Central memory CD8-positive, alpha-beta T cell (primary cell): ENCODE measurements at regions not wholly inside any gene's neighbourhood (a gene's known extent, or its start where the extent isn't known, plus 50 kb on each side); places are given as distances from the start of the nearest gene placed in this dataset.
"Not testable (repeated sequence)": the region's sequence is repeated elsewhere in the genome, so short reads cannot be mapped to it uniquely, and the experiment has no call there.

Source experiments
- ATAC-seq: fragments of 150-1000 bp; cut with Tn5 transposase; replicated peaks from 2 replicates; pipeline ENCODE4 v1.10.0; 2022; ENCODE audit warnings: mild to moderate bottlenecking, moderate FRiP score, moderate number of reproducible peaks; ENCODE audit not compliant: poor library complexity, severe bottlenecking; ENCODE audit errors: extremely low read depth
- DNase-seq, 2 donors: peaks; one replicate each; pipeline ENCODE4 v3.0.0; 2021; ENCODE audit warnings: low spot score in 2 of 2
- H3K27ac Mint-ChIP-seq: one replicate; pipeline ENCODE4 v1.8.0; 2022; ENCODE audit warnings: low read depth, mild to moderate bottlenecking, moderate library complexity, mixed read lengths
- H3K27me3 Mint-ChIP-seq: one replicate; pipeline ENCODE4 v1.8.0; 2022; ENCODE audit warnings: mixed read lengths
- H3K36me3 Mint-ChIP-seq: one replicate; pipeline ENCODE4 v1.8.0; 2022; ENCODE audit warnings: mild to moderate bottlenecking, moderate library complexity, mixed read lengths; ENCODE audit not compliant: insufficient read depth
- H3K4me1 Mint-ChIP-seq: one replicate; pipeline ENCODE4 v1.8.0; 2022; ENCODE audit warnings: mixed read lengths
- H3K4me3 Mint-ChIP-seq: one replicate; pipeline ENCODE4 v1.8.0; 2022; ENCODE audit warnings: mild to moderate bottlenecking, moderate library complexity, mixed read lengths
- H3K9me3 Mint-ChIP-seq: one replicate; pipeline ENCODE4 v1.8.0; 2022; ENCODE audit warnings: mixed read lengths

GRCh38 chr10:93127642-93128215 is 54.0 kb downstream of the CYP26A1 start:
- peaks cover 29% of the 10 kb centered on the region for H3K27me3 Mint-ChIP-seq
- not testable (repeated sequence) for ATAC-seq, H3K27ac Mint-ChIP-seq, H3K36me3 Mint-ChIP-seq, H3K4me1 Mint-ChIP-seq, H3K4me3 Mint-ChIP-seq, DNase-seq
- peaks cover 20% of the 10 kb centered on the region for H3K9me3 Mint-ChIP-seq

- no peak overlapping the region for H3K27ac Mint-ChIP-seq
- no peak for DNase-seq
- no peaks in the 10 kb centered on the region for H3K36me3 Mint-ChIP-seq
- peaks cover 50% of the 10 kb centered on the region for H3K27me3 Mint-ChIP-seq
- no peaks in the 10 kb centered on the region for H3K4me1 Mint-ChIP-seq
- no peak for ATAC-seq
- no peak overlapping the region for H3K4me3 Mint-ChIP-seq
- H3K9me3 Mint-ChIP-seq, result peaks cover 6% of the 10 kb centered on the region
Observed at GRCh38 chr10:93131986-93132385, 58.3 kb downstream of the CYP26A1 start.

- DNase-seq, result no peak
Observed at GRCh38 chr10:93138113-93138870, 64.6 kb downstream of the CYP26A1 start.

GRCh38 chr10:93139059-93139655 is 65.5 kb downstream of the CYP26A1 start:
- no peaks in the 10 kb centered on the region for H3K4me1 Mint-ChIP-seq
- no peak overlapping the region for H3K4me3 Mint-ChIP-seq
- no peaks in the 10 kb centered on the region for H3K9me3 Mint-ChIP-seq
- peaks cover 40% of the 10 kb centered on the region for H3K27me3 Mint-ChIP-seq
- peaks cover 2% of the 10 kb centered on the region for H3K36me3 Mint-ChIP-seq
- H3K27ac Mint-ChIP-seq, result no peak overlapping the region
- DNase-seq, result no peak
- ATAC-seq, result no peak

More at GRCh38 chr10:93138113-93138870, 64.6 kb downstream of the CYP26A1 start:
- no peak for ATAC-seq
- Mint-ChIP-seq H3K27me3 (peaks cover 48% of the 10 kb centered on the region), H3K4me3 (no peak overlapping the region), H3K27ac (no peak overlapping the region), H3K36me3 (no peaks in the 10 kb centered on the region), H3K4me1 (no peaks in the 10 kb centered on the region), H3K9me3 (no peaks in the 10 kb centered on the region)

- Mint-ChIP-seq H3K9me3 (no peaks in the 10 kb centered on the region), H3K27me3 (peaks cover 38% of the 10 kb centered on the region), H3K4me3 (no peak overlapping the region), H3K36me3 (peaks cover 2% of the 10 kb centered on the region), H3K27ac (no peak overlapping the region), H3K4me1 (no peaks in the 10 kb centered on the region)
- ATAC-seq (no peak), DNase-seq (no peak)
Observed at GRCh38 chr10:93142534-93142933, 68.8 kb downstream of the CYP26A1 start.

GRCh38 chr10:93143281-93143680 is 69.6 kb downstream of the CYP26A1 start:
- peaks cover 34% of the 10 kb centered on the region for H3K27me3 Mint-ChIP-seq
- H3K27ac Mint-ChIP-seq, result no peak overlapping the region
- peaks cover 2% of the 10 kb centered on the region for H3K36me3 Mint-ChIP-seq
- no peaks in the 10 kb centered on the region for H3K4me1 Mint-ChIP-seq
- DNase-seq (no peak), ATAC-seq (no peak)
- no peaks in the 10 kb centered on the region for H3K9me3 Mint-ChIP-seq
- no peak overlapping the region for H3K4me3 Mint-ChIP-seq

GRCh38 chr10:93146336-93146735 is 72.6 kb downstream of the CYP26A1 start:
- H3K36me3 Mint-ChIP-seq, result peaks cover 2% of the 10 kb centered on the region
- H3K4me1 Mint-ChIP-seq, result no peaks in the 10 kb centered on the region
- peaks cover 39% of the 10 kb centered on the region for H3K27me3 Mint-ChIP-seq
- DNase-seq (no peak), ATAC-seq (no peak)
- no peak overlapping the region for H3K4me3 Mint-ChIP-seq
- no peaks in the 10 kb centered on the region for H3K9me3 Mint-ChIP-seq
- H3K27ac Mint-ChIP-seq, result no peak overlapping the region

- DNase-seq (no peak), ATAC-seq (no peak)
- H3K9me3 Mint-ChIP-seq, result no peaks in the 10 kb centered on the region
- H3K27ac Mint-ChIP-seq, result no peak overlapping the region
- H3K27me3 Mint-ChIP-seq, result peaks cover 45% of the 10 kb centered on the region
- no peaks in the 10 kb centered on the region for H3K4me1 Mint-ChIP-seq
- H3K36me3 Mint-ChIP-seq, result peaks cover 2% of the 10 kb centered on the region
- no peak overlapping the region for H3K4me3 Mint-ChIP-seq
Observed at GRCh38 chr10:93147281-93147680, 73.6 kb downstream of the CYP26A1 start.

GRCh38 chr10:93148476-93148875 is 74.8 kb downstream of the CYP26A1 start:
- no peak for ATAC-seq
- H3K27ac Mint-ChIP-seq, result no peak overlapping the region
- peaks cover 45% of the 10 kb centered on the region for H3K27me3 Mint-ChIP-seq
- H3K4me1 Mint-ChIP-seq, result no peaks in the 10 kb centered on the region
- H3K36me3 Mint-ChIP-seq, result peaks cover 2% of the 10 kb centered on the region
- H3K9me3 Mint-ChIP-seq, result no peaks in the 10 kb centered on the region
- no peak overlapping the region for H3K4me3 Mint-ChIP-seq
- no peak for DNase-seq

- no peak overlapping the region for H3K4me3 Mint-ChIP-seq
- H3K27me3 Mint-ChIP-seq, result peaks cover 45% of the 10 kb centered on the region
- DNase-seq (no peak), ATAC-seq (no peak)
- H3K27ac Mint-ChIP-seq, result no peak overlapping the region
- no peaks in the 10 kb centered on the region for H3K36me3 Mint-ChIP-seq
- H3K9me3 Mint-ChIP-seq, result no peaks in the 10 kb centered on the region
- H3K4me1 Mint-ChIP-seq, result no peaks in the 10 kb centered on the region
Observed at GRCh38 chr10:93149761-93150160, 76.1 kb downstream of the CYP26A1 start.

- Mint-ChIP-seq H3K27me3 (peaks cover 45% of the 10 kb centered on the region), H3K9me3 (no peaks in the 10 kb centered on the region)
- no peak for ATAC-seq
Observed at GRCh38 chr10:93150289-93150688, 76.6 kb downstream of the CYP26A1 start.

GRCh38 chr10:93150990-93151547 is 77.4 kb downstream of the CYP26A1 start:
- Mint-ChIP-seq H3K36me3 (no peaks in the 10 kb centered on the region), H3K4me3 (no peak overlapping the region), H3K27me3 (peaks cover 41% of the 10 kb centered on the region), H3K4me1 (no peaks in the 10 kb centered on the region), H3K27ac (no peak overlapping the region), H3K9me3 (peaks cover 7% of the 10 kb centered on the region)
- no peak for ATAC-seq
- DNase-seq, result no peak

More at GRCh38 chr10:93150289-93150688, 76.6 kb downstream of the CYP26A1 start:
- DNase-seq, result no peak
- Mint-ChIP-seq H3K36me3 (no peaks in the 10 kb centered on the region), H3K4me3 (no peak overlapping the region), H3K27ac (no peak overlapping the region), H3K4me1 (no peaks in the 10 kb centered on the region)

GRCh38 chr10:93152136-93152535 is 78.4 kb downstream of the CYP26A1 start:
- H3K27me3 Mint-ChIP-seq, result peaks cover 36% of the 10 kb centered on the region
- peaks cover 7% of the 10 kb centered on the region for H3K9me3 Mint-ChIP-seq
- H3K4me3 Mint-ChIP-seq, result no peak overlapping the region
- no peaks in the 10 kb centered on the region for H3K4me1 Mint-ChIP-seq
- DNase-seq (no peak), ATAC-seq (no peak)
- no peak overlapping the region for H3K27ac Mint-ChIP-seq
- H3K36me3 Mint-ChIP-seq, result no peaks in the 10 kb centered on the region
